ENCODE measurements at regions not wholly inside any gene's neighbourhood (a gene's known extent, or its start where the extent isn't known, plus 50 kb on each side); places are given as distances from the start of the nearest gene placed in this dataset.

DNA sequence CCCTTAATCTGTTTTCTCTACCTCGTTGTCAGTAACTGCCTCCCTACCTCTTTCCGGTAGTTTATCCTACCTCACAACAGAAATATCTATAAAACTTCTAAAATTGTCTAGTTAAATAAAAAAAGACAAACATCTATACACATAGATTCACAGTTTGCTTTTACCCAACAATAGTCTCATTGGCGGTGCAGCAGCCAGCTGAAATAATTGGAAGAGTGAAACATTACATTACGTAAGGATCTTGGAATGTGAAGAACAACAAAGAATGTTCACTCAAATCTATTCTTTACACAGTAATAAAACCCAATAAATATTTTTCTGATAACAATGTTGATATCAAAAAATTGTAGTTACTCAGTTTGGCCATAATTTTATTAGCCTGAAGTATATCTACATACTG is 115.5 kb upstream of the ARPP21 start:
- POLR2A ChIA-PET, result no interaction called here
- CTCF ChIA-PET, result no interaction called here
- Histone ChIP-seq H3K36me3 (ENCODE audit: control insufficient read depth, insufficient read depth, low read length) (no peaks in the 10 kb centered on the region), H3K27me3 (ENCODE audit: control insufficient read depth, insufficient read depth, low read length) (no peaks in the 10 kb centered on the region), H3K4me3 (ENCODE audit: low read depth, low read length) (no peak overlapping the region)
- no peak for DNase-seq (ENCODE audit: low read depth)
- TF ChIP-seq, protein P1, sequence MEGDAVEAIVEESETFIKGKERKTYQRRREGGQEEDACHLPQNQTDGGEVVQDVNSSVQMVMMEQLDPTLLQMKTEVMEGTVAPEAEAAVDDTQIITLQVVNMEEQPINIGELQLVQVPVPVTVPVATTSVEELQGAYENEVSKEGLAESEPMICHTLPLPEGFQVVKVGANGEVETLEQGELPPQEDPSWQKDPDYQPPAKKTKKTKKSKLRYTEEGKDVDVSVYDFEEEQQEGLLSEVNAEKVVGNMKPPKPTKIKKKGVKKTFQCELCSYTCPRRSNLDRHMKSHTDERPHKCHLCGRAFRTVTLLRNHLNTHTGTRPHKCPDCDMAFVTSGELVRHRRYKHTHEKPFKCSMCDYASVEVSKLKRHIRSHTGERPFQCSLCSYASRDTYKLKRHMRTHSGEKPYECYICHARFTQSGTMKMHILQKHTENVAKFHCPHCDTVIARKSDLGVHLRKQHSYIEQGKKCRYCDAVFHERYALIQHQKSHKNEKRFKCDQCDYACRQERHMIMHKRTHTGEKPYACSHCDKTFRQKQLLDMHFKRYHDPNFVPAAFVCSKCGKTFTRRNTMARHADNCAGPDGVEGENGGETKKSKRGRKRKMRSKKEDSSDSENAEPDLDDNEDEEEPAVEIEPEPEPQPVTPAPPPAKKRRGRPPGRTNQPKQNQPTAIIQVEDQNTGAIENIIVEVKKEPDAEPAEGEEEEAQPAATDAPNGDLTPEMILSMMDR (IDR thresholded peaks at IDR 0.05; ENCODE audit: insufficient read depth, low read depth, low read length), result no peak

DNA sequence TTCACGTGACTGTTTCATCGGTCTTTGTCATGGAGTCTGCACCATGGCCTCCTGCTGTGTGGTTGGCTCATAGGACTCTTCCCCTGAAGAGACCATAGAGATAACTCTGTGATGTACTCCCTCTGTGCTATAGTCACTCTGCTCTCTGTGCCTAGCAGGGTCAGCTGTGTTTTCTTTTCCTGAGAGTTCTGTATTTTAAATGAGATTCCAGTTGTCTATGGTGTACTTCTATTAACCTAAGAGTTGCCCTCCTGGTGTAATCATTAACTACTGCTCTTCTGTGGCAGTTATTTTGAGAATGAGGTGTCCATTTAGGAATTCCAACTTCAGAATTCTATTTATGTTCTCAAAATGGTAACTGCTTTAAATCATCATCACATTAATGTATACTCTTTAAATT is 114.5 kb upstream of the ARPP21 start:
- ChIA-PET CTCF (no interaction called here), POLR2A (no interaction called here)
- no peak for DNase-seq (ENCODE audit: low read depth)
- TF ChIP-seq, protein P1 (IDR thresholded peaks at IDR 0.05; ENCODE audit: insufficient read depth, low read depth, low read length), result no peak
- Histone ChIP-seq H3K36me3 (ENCODE audit: control insufficient read depth, insufficient read depth, low read length) (no peaks in the 10 kb centered on the region), H3K4me3 (ENCODE audit: low read depth, low read length) (no peak overlapping the region), H3K27me3 (ENCODE audit: control insufficient read depth, insufficient read depth, low read length) (no peaks in the 10 kb centered on the region)

DNA sequence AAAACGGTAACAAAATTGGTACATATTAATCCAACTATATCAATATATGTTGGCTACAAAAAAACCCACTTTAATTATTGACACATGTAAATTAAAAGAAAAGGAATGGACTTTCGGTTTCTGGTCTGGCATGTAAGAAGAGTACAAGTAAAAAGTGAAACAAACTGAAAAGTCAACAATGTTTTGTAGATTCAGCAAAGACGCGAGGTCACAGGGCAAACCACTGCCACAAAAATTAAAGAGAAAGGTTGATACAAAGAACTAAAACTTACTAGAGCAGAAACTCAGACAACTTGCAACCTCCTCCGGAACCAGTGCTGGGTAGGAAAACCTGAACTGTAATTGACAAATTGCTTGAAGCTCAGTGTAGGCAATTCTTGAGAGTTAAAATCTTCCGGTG is 110.6 kb upstream of the ARPP21 start:
- no peaks in the 10 kb centered on the region for H3K36me3 ChIP-seq (ENCODE audit: control insufficient read depth, insufficient read depth, low read length)
- TF ChIP-seq, protein P1 (IDR thresholded peaks at IDR 0.05; ENCODE audit: insufficient read depth, low read depth, low read length), result no peak
- DNase-seq (ENCODE audit: low read depth), result no peak
- ChIA-PET CTCF (no interaction called here), POLR2A (no interaction called here)
- H3K4me3 ChIP-seq (ENCODE audit: low read depth, low read length), result no peak overlapping the region
- no peaks in the 10 kb centered on the region for H3K27me3 ChIP-seq (ENCODE audit: control insufficient read depth, insufficient read depth, low read length)

DNA sequence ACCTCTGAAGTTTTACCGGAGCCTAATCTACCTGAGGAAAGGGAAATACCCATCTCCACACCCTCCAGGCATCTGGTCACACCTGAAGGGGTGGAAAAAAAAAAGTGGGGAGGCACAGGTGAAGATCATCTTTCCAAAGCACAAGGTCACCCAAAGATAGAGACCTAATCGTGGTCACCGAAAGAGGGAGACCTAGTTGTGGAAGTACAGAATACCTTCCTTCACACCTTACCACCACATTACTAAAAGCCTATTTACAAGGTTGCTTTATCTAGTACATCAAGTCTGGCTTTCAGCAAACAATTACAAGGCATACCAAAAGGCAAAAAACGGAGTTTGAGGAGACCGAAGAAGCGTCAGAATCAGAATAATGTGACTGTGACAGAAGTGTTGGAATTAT is 110.0 kb upstream of the ARPP21 start:
- ChIA-PET POLR2A (no interaction called here), CTCF (no interaction called here)
- no peaks in the 10 kb centered on the region for H3K36me3 ChIP-seq (ENCODE audit: control insufficient read depth, insufficient read depth, low read length)
- TF ChIP-seq, protein P1 (IDR thresholded peaks at IDR 0.05; ENCODE audit: insufficient read depth, low read depth, low read length), result no peak
- DNase-seq (ENCODE audit: low read depth), result no peak
- no peaks in the 10 kb centered on the region for H3K27me3 ChIP-seq (ENCODE audit: control insufficient read depth, insufficient read depth, low read length)
- no peak overlapping the region for H3K4me3 ChIP-seq (ENCODE audit: low read depth, low read length)

DNA sequence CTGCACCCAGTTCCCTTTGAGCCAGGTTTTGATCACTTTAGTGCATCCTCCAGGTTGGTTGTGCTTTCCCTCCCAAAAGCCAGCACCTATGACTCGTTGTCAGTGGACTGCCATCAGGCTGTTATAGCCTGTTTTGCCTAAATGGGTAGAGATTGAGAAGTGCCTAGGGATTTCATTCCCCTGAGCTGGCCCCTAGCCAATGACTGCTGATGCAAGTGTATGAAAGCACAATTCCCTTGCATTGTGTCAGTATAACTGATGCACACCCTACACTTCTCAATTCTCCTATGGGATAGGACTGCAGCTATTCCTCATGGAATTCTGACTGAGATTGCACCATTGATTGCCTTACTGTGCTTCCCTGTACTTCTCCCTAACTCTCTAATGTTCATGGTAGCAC is 102.1 kb upstream of the ARPP21 start:
- Histone ChIP-seq H3K4me3 (ENCODE audit: low read depth, low read length) (no peak overlapping the region), H3K36me3 (ENCODE audit: control insufficient read depth, insufficient read depth, low read length) (no peaks in the 10 kb centered on the region), H3K27me3 (ENCODE audit: control insufficient read depth, insufficient read depth, low read length) (no peaks in the 10 kb centered on the region)
- TF ChIP-seq, protein P1 (IDR thresholded peaks at IDR 0.05; ENCODE audit: insufficient read depth, low read depth, low read length), result no peak
- CTCF ChIA-PET, result no interaction called here
- no peak for DNase-seq (ENCODE audit: low read depth)
- POLR2A ChIA-PET, result no interaction called here

Data from BJ (cell line).